NT2/D1 (cell line): ENCODE measurements at regions not wholly inside any gene's neighbourhood (a gene's known extent, or its start where the extent isn't known, plus 50 kb on each side); places are given as distances from the start of the nearest gene placed in this dataset.

Experiments
- DNase-seq: peaks from one replicate; pipeline ENCODE4 v3.0.0-alpha.2; 2011; ENCODE audit warnings: low read depth, low spot score
- H3K27me3 ChIP-seq: 2 replicates; pipeline ENCODE4 v1.6.0; 2011; ENCODE audit warnings: mild to moderate bottlenecking; ENCODE audit not compliant: insufficient read length, insufficient read depth
- H3K36me3 ChIP-seq: 2 replicates; pipeline ENCODE4 v1.6.1; 2011; ENCODE audit warnings: mild to moderate bottlenecking, low read length, mixed read lengths; ENCODE audit not compliant: insufficient read depth, insufficient read length
- H3K4me1 ChIP-seq: 2 replicates; pipeline ENCODE4 v1.5.1; 2011; ENCODE audit not compliant: insufficient read depth, insufficient read length
- H3K4me3 ChIP-seq: 2 replicates; pipeline ENCODE4 v1.5.1; 2011; ENCODE audit warnings: low read depth; ENCODE audit not compliant: insufficient read length
- H3K9ac ChIP-seq: 2 replicates; pipeline ENCODE4 v1.6.0; 2011; ENCODE audit warnings: low read depth; ENCODE audit not compliant: insufficient read length
- H3K9me3 ChIP-seq: 2 replicates; pipeline ENCODE4 v1.5.1; 2011; ENCODE audit warnings: mild to moderate bottlenecking, low read length; ENCODE audit not compliant: insufficient read depth
- SUZ12 ChIP-seq: IDR thresholded peaks from 2 replicates; pipeline ENCODE4 v1.6.1; 2011; ENCODE audit not compliant: insufficient read length, insufficient read depth; ENCODE audit errors: extremely low read depth
- YY1 ChIP-seq: IDR thresholded peaks from 2 replicates; pipeline ENCODE4 v1.6.1; 2011; ENCODE audit not compliant: insufficient read length, insufficient read depth
- ZNF274 ChIP-seq: IDR thresholded peaks from 2 replicates; pipeline ENCODE4 v1.6.1; 2011; ENCODE audit warnings: mild to moderate bottlenecking, low read depth, low read length

- peaks cover 19% of the 10 kb centered on the region for H3K9me3 ChIP-seq
- DNase-seq = no peak
- no peak overlapping the region for H3K9ac ChIP-seq
- H3K4me1 ChIP-seq = no peaks in the 10 kb centered on the region
- TF ChIP-seq YY1 (no peak), SUZ12 (no peak), ZNF274 (no peak)
- H3K4me3 ChIP-seq = no peak overlapping the region
- H3K27me3 ChIP-seq = no peaks in the 10 kb centered on the region
- H3K36me3 ChIP-seq = no peaks in the 10 kb centered on the region
Observed at GRCh38 chr14:43697003-43697402, 810.1 kb downstream of the FSCB start.

GRCh38 chr14:43692706-43693105 lies 814.4 kb downstream of the FSCB start:
- Histone ChIP-seq H3K9ac (no peak overlapping the region), H3K36me3 (no peaks in the 10 kb centered on the region), H3K4me3 (no peak overlapping the region), H3K27me3 (no peaks in the 10 kb centered on the region), H3K4me1 (no peaks in the 10 kb centered on the region), H3K9me3 (peaks cover 8% of the 10 kb centered on the region; the same call in 1 of the 2 replicates)
- TF ChIP-seq YY1 = no peak
- no peak for TF ChIP-seq SUZ12
- TF ChIP-seq ZNF274 = no peak
- DNase-seq = no peak

- DNase-seq = no peak
- Histone ChIP-seq H3K4me3 (no peak overlapping the region), H3K9me3 (no peaks in the 10 kb centered on the region), H3K36me3 (no peaks in the 10 kb centered on the region), H3K9ac (no peak overlapping the region), H3K27me3 (no peaks in the 10 kb centered on the region), H3K4me1 (no peaks in the 10 kb centered on the region)
- TF ChIP-seq SUZ12 (no peak), ZNF274 (no peak), YY1 (no peak)
Observed at GRCh38 chr14:43687921-43688320, 819.2 kb downstream of the FSCB start.

GRCh38 chr14:43677581-43677980 lies 829.5 kb downstream of the FSCB start:
- H3K9ac ChIP-seq = no peak overlapping the region
- TF ChIP-seq YY1 = no peak
- TF ChIP-seq ZNF274 = no peak
- TF ChIP-seq SUZ12 = no peak
- no peaks in the 10 kb centered on the region for H3K36me3 ChIP-seq

GRCh38 chr14:43674273-43674672 lies 832.8 kb downstream of the FSCB start:
- no peaks in the 10 kb centered on the region for H3K4me1 ChIP-seq
- TF ChIP-seq YY1 (no peak), ZNF274 (no peak), SUZ12 (no peak)
- no peak overlapping the region for H3K4me3 ChIP-seq
- no peaks in the 10 kb centered on the region for H3K9me3 ChIP-seq
- H3K36me3 ChIP-seq = no peaks in the 10 kb centered on the region
- H3K27me3 ChIP-seq = no peaks in the 10 kb centered on the region
- no peak for DNase-seq
- H3K9ac ChIP-seq = no peak overlapping the region

More at GRCh38 chr14:43677581-43677980, 829.5 kb downstream of the FSCB start:
- H3K27me3 ChIP-seq = no peaks in the 10 kb centered on the region
- no peak overlapping the region for H3K4me3 ChIP-seq
- H3K4me1 ChIP-seq = no peaks in the 10 kb centered on the region
- no peaks in the 10 kb centered on the region for H3K9me3 ChIP-seq
- no peak for DNase-seq

- TF ChIP-seq YY1 (no peak), SUZ12 (no peak), ZNF274 (no peak)
- Histone ChIP-seq H3K36me3 (no peaks in the 10 kb centered on the region), H3K27me3 (no peaks in the 10 kb centered on the region), H3K9me3 (no peaks in the 10 kb centered on the region), H3K4me1 (no peaks in the 10 kb centered on the region), H3K4me3 (no peak overlapping the region), H3K9ac (no peak overlapping the region)
- DNase-seq = no peak
Observed at GRCh38 chr14:43671716-43672485, 835.2 kb downstream of the FSCB start.

GRCh38 chr14:43669355-43669754 lies 837.7 kb downstream of the FSCB start:
- no peak for TF ChIP-seq SUZ12
- TF ChIP-seq ZNF274 = no peak
- TF ChIP-seq YY1 = no peak
- no peak overlapping the region for H3K4me3 ChIP-seq
- H3K27me3 ChIP-seq = no peaks in the 10 kb centered on the region

More at GRCh38 chr14:43669355-43669754, 837.7 kb downstream of the FSCB start:
- DNase-seq = no peak
- Histone ChIP-seq H3K9ac (no peak overlapping the region), H3K36me3 (no peaks in the 10 kb centered on the region), H3K9me3 (no peaks in the 10 kb centered on the region), H3K4me1 (no peaks in the 10 kb centered on the region)
